ENCODE measurements at regions not wholly inside any gene's neighbourhood (a gene's known extent, or its start where the extent isn't known, plus 50 kb on each side); places are given as distances from the start of the nearest gene placed in this dataset.

- H3K4me1 Mint-ChIP-seq (ENCODE audit: low read depth): peaks cover 3% of the 10 kb centered on the region
- no peaks in the 10 kb centered on the region for H3K36me3 Mint-ChIP-seq (ENCODE audit: low read depth)
- no peak overlapping the region for H3K27ac Mint-ChIP-seq
- H3K27me3 Mint-ChIP-seq (ENCODE audit: insufficient read depth): no peaks in the 10 kb centered on the region
- no peak overlapping the region for H3K4me3 Mint-ChIP-seq
- intact Hi-C loops (cut with micrococcal nuclease): no loop called here
- no peak for DNase-seq (ENCODE audit: low spot score)
- peaks cover 6% of the 10 kb centered on the region for H3K9me3 Mint-ChIP-seq
Observed at GRCh38 chr13:39100996-39101738, 62.9 kb downstream of the NHLRC3 start.

DNA sequence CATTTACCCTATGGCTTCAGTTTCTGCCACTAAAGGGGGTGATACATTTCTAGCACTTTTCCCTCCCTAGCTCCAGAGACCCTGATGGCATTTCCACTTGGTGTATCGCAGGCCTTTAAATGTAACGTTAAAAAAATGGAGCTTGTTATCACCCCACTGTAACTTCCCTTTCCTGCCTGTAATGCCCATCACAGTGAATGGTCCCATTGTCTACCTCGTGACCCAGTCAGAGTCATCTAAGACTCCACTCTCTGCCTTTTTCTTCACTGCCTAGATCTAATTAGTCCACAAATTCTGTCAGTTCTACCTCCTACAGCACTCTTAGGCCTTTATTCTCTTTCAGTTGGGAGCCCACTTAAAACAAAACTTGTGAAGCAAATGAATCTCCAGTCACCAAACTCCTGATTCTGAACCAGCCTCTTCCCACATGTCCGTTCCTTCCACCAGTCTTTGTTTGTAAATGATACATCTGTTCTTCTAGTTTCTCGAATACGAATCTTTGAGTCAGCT is 64.8 kb downstream of the NHLRC3 start:
- Mint-ChIP-seq H3K36me3 (ENCODE audit: low read depth) (no peaks in the 10 kb centered on the region), H3K27ac (no peak overlapping the region), H3K27me3 (ENCODE audit: insufficient read depth) (peaks cover 2% of the 10 kb centered on the region), H3K4me3 (no peak overlapping the region), H3K4me1 (ENCODE audit: low read depth) (no peaks in the 10 kb centered on the region), H3K9me3 (peaks cover 6% of the 10 kb centered on the region)
- intact Hi-C loops (cut with micrococcal nuclease): no loop called here
- DNase-seq (ENCODE audit: low spot score): no peak

- no peak for DNase-seq (ENCODE audit: low spot score)
- H3K27ac Mint-ChIP-seq: no peak overlapping the region
- H3K27me3 Mint-ChIP-seq (ENCODE audit: insufficient read depth): peaks cover 12% of the 10 kb centered on the region
- no peaks in the 10 kb centered on the region for H3K36me3 Mint-ChIP-seq (ENCODE audit: low read depth)
- no peak overlapping the region for H3K4me3 Mint-ChIP-seq
- peaks cover 2% of the 10 kb centered on the region for H3K9me3 Mint-ChIP-seq
- intact Hi-C loops (cut with micrococcal nuclease): no loop called here
- H3K4me1 Mint-ChIP-seq (ENCODE audit: low read depth): no peaks in the 10 kb centered on the region
Observed at GRCh38 chr13:39105110-39105509, 66.9 kb downstream of the NHLRC3 start.

DNA sequence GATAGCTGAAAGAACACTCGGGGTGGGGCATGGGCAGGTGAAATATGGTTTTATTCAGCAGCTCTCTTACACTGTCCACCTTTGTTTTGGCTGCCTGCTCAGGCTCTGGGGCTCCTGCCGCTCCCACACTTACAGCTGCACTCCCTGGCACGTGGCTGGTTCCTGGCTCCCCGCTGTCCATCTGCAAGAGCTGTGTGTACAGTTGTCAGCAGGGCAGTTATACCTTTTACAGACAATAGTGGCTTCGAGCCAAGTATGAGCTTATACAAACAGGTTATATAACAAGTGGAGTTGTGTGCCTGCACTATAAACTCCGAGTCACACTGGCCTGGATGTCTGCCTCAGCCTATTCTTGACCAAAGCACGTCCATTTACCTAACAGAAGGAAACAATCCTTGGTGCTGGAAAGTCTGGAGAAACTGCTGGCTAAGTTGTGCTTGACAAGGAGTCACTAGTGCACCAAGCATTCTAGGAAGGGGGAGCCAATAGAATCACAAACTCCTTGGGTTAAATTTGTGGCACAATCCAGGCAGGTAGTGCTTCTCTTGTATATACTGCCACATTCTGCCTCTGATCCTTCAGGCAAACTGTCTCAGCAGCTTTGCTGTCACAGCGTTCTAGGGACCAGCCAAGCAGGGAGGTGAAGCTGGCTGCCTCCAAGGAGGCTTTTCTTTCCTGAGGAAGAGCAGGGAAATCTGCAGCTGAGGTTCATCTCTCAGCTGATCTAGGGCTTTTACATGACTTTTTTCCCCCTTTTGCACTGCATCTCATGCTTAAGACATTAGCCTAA is 68.2 kb downstream of the NHLRC3 start:
- no peaks in the 10 kb centered on the region for H3K4me1 Mint-ChIP-seq (ENCODE audit: low read depth)

DNA sequence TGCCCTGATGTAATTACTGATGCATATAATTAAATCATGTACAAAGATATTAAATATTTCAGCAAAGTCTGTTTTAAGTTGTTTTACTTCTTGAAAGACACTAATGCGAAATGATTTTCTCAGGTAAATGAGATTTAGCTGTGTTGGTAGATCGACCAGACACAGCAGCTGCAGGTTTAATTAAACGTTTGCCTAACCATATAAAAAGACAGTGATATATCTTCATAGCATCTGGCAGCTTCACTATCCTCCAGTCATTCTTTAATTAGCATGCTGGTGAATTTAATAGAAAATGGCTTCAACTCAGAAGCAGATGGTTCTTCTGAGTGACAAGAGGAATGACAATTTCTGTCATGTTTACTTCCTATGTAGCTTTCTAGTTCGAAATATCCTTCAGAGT is 69.3 kb downstream of the NHLRC3 start:
- Mint-ChIP-seq H3K4me3 (no peak overlapping the region), H3K36me3 (ENCODE audit: low read depth) (no peaks in the 10 kb centered on the region), H3K9me3 (peaks cover under 1% of the 10 kb centered on the region), H3K27me3 (ENCODE audit: insufficient read depth) (peaks cover 14% of the 10 kb centered on the region), H3K4me1 (ENCODE audit: low read depth) (no peaks in the 10 kb centered on the region), H3K27ac (no peak overlapping the region)
- intact Hi-C loops (cut with micrococcal nuclease): no loop called here
- DNase-seq (ENCODE audit: low spot score): no peak

More for the DNA sequence above, 68.2 kb downstream of the NHLRC3 start:
- intact Hi-C loops (cut with micrococcal nuclease): no loop called here
- peaks cover 14% of the 10 kb centered on the region for H3K27me3 Mint-ChIP-seq (ENCODE audit: insufficient read depth)
- no peaks in the 10 kb centered on the region for H3K36me3 Mint-ChIP-seq (ENCODE audit: low read depth)
- H3K4me3 Mint-ChIP-seq: no peak overlapping the region
- H3K9me3 Mint-ChIP-seq: no peaks in the 10 kb centered on the region
- no peak overlapping the region for H3K27ac Mint-ChIP-seq
- DNase-seq (ENCODE audit: low spot score): no peak

- Mint-ChIP-seq H3K27me3 (ENCODE audit: insufficient read depth) (peaks cover 14% of the 10 kb centered on the region), H3K27ac (no peak overlapping the region), H3K9me3 (peaks cover 4% of the 10 kb centered on the region), H3K36me3 (ENCODE audit: low read depth) (no peaks in the 10 kb centered on the region), H3K4me3 (no peak overlapping the region), H3K4me1 (ENCODE audit: low read depth) (no peaks in the 10 kb centered on the region)
- intact Hi-C loops (cut with micrococcal nuclease): no loop called here
- no peak for DNase-seq (ENCODE audit: low spot score)
Observed at GRCh38 chr13:39108783-39109182, 70.5 kb downstream of the NHLRC3 start.

GRCh38 chr13:39110518-39111097 is 72.4 kb downstream of the NHLRC3 start:
- intact Hi-C loops (cut with micrococcal nuclease): no loop called here
- no peak overlapping the region for H3K4me3 Mint-ChIP-seq
- no peaks in the 10 kb centered on the region for H3K4me1 Mint-ChIP-seq (ENCODE audit: low read depth)
- H3K9me3 Mint-ChIP-seq: peaks cover 11% of the 10 kb centered on the region
- H3K27ac Mint-ChIP-seq: no peak overlapping the region
- peaks cover 16% of the 10 kb centered on the region for H3K27me3 Mint-ChIP-seq (ENCODE audit: insufficient read depth)
- DNase-seq (ENCODE audit: low spot score): no peak
- no peaks in the 10 kb centered on the region for H3K36me3 Mint-ChIP-seq (ENCODE audit: low read depth)

DNA sequence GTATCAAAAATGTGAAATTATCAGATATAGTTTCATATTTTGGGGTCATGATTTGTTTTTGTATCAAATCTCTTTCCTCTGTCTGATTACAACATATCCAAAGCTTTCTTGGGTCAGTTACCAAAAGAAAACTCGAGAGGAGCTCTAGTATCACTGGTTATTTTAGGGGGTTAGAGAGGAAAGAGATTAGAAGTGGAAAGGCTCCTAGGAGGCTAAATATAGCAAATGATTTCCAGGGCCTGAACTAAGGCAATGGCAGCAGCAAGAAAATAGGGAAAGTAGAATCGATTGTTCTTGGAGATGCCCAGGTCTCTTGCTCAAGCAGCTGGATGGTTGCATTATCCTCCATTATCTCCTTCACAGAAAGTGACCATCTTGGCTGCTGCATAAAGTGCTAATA is 72.9 kb downstream of the NHLRC3 start:
- H3K27ac Mint-ChIP-seq: no peak overlapping the region
- H3K36me3 Mint-ChIP-seq (ENCODE audit: low read depth): no peaks in the 10 kb centered on the region
- H3K4me3 Mint-ChIP-seq: no peak overlapping the region
- DNase-seq (ENCODE audit: low spot score): no peak
- peaks cover 13% of the 10 kb centered on the region for H3K9me3 Mint-ChIP-seq
- no peaks in the 10 kb centered on the region for H3K4me1 Mint-ChIP-seq (ENCODE audit: low read depth)
- intact Hi-C loops (cut with micrococcal nuclease): no loop called here
- H3K27me3 Mint-ChIP-seq (ENCODE audit: insufficient read depth): peaks cover 17% of the 10 kb centered on the region

GRCh38 chr13:39119422-39119821 is 81.2 kb downstream of the NHLRC3 start:
- Mint-ChIP-seq H3K4me1 (ENCODE audit: low read depth) (no peaks in the 10 kb centered on the region), H3K9me3 (peaks cover 13% of the 10 kb centered on the region), H3K27me3 (ENCODE audit: insufficient read depth) (peaks cover 6% of the 10 kb centered on the region), H3K27ac (no peak overlapping the region), H3K36me3 (ENCODE audit: low read depth) (no peaks in the 10 kb centered on the region), H3K4me3 (no peak overlapping the region)
- no peak for DNase-seq (ENCODE audit: low spot score)
- intact Hi-C loops (cut with micrococcal nuclease): no loop called here

DNA sequence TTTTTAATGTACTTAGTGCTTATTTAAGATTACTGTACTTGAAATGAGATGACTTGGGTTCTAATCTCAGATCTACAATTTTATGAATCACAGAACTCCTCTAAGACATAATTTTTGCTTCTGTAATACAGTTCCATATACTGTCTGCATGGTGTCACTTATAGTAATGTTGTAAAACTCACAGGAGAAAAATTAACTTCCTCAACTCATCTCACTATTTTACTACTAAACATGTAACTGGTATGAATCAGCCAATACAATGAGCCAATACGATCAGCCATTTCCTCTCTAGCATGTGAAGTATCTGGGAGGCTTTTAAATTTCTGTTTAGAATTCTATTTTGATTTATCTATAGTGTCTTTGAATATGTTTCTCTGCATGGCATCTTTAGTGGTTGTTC is 85.3 kb downstream of the NHLRC3 start:
- intact Hi-C loops (cut with micrococcal nuclease): no loop called here
- no peaks in the 10 kb centered on the region for H3K4me1 Mint-ChIP-seq (ENCODE audit: low read depth)
- DNase-seq (ENCODE audit: low spot score): no peak
- no peaks in the 10 kb centered on the region for H3K36me3 Mint-ChIP-seq (ENCODE audit: low read depth)
- no peak overlapping the region for H3K27ac Mint-ChIP-seq
- peaks cover 7% of the 10 kb centered on the region for H3K27me3 Mint-ChIP-seq (ENCODE audit: insufficient read depth)
- H3K4me3 Mint-ChIP-seq: no peak overlapping the region
- no peaks in the 10 kb centered on the region for H3K9me3 Mint-ChIP-seq

DNA sequence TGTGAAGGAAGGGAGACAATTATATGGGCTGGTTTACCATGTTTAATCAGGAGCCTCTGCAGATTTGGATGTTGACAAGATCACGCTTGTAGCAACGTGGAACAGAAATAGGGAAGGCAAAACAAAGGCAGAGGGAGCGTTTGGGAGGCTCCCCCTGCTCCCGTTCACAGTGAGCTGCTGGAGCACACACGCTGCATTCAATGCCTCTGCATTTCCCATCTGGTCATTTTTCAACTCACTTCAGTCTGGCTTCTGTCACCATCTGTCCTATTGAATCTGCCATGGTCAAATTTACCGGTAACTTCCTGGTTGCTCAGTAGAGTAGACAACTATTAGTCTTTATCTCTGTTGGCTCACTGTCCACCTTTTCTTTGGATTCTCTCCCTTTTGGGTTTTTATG is 91.0 kb downstream of the NHLRC3 start:
- no peaks in the 10 kb centered on the region for H3K36me3 Mint-ChIP-seq (ENCODE audit: low read depth)
- no peak overlapping the region for H3K4me3 Mint-ChIP-seq
- H3K27ac Mint-ChIP-seq: no peak overlapping the region
- DNase-seq (ENCODE audit: low spot score): no peak
- intact Hi-C loops (cut with micrococcal nuclease): no loop called here
- no peaks in the 10 kb centered on the region for H3K9me3 Mint-ChIP-seq
- H3K4me1 Mint-ChIP-seq (ENCODE audit: low read depth): no peaks in the 10 kb centered on the region
- peaks cover 7% of the 10 kb centered on the region for H3K27me3 Mint-ChIP-seq (ENCODE audit: insufficient read depth)

GRCh38 chr13:39130301-39130700 is 92.0 kb downstream of the NHLRC3 start:
- no peak overlapping the region for H3K4me3 Mint-ChIP-seq
- H3K27me3 Mint-ChIP-seq (ENCODE audit: insufficient read depth): peaks cover 2% of the 10 kb centered on the region
- no peak for DNase-seq (ENCODE audit: low spot score)
- no peaks in the 10 kb centered on the region for H3K9me3 Mint-ChIP-seq
- H3K27ac Mint-ChIP-seq: no peak overlapping the region
- no peaks in the 10 kb centered on the region for H3K4me1 Mint-ChIP-seq (ENCODE audit: low read depth)
- no peaks in the 10 kb centered on the region for H3K36me3 Mint-ChIP-seq (ENCODE audit: low read depth)
- intact Hi-C loops (cut with micrococcal nuclease): loop anchor here (5.0 kb wide), 1 partner anchor 33 kb away; no protein-coding TSS in a partner anchor
